SK-N-SH treated with all-trans-retinoic acid at 6 μM for 48 hours (cell line): ENCODE measurements at regions not wholly inside any gene's neighbourhood (a gene's known extent, or its start where the extent isn't known, plus 50 kb on each side); places are given as distances from the start of the nearest gene placed in this dataset.

Experiments
- ATAC-seq: fragments of 200-7000 bp; cut with Tn5 transposase; 3 replicates; pipeline ENCODE4 v1.9.1; 2020; ENCODE audit warnings: mild to moderate bottlenecking, moderate library complexity
- ARNTL ChIP-seq: fragments of 450-650 bp; formaldehyde crosslinking; IDR thresholded peaks from 2 replicates; pipeline ENCODE4 v1.5.0; 2020; ENCODE audit warnings: low read depth, mild to moderate bottlenecking, moderate library complexity, borderline replicate concordance
- BACH2 ChIP-seq: fragments of 250-450 bp; sonication (Bioruptor Pico); IDR thresholded peaks from 2 replicates; pipeline ENCODE4 v1.9.0; 2021; ENCODE audit warnings: mild to moderate bottlenecking, borderline replicate concordance
- CREB5 ChIP-seq: fragments of 250-450 bp; sonication (Bioruptor Pico); IDR thresholded peaks from 2 replicates; pipeline ENCODE4 v1.5.1; 2020; ENCODE audit warnings: low read depth, mild to moderate bottlenecking, moderate library complexity
- CSDC2 ChIP-seq: fragments of 250-450 bp; sonication (Bioruptor Pico); IDR thresholded peaks from 2 replicates; pipeline ENCODE4 v1.5.0; 2020; ENCODE audit warnings: mild to moderate bottlenecking, moderate library complexity
- ESRRG ChIP-seq: fragments of 250-450 bp; sonication (Bioruptor Pico); IDR thresholded peaks from 2 replicates; pipeline ENCODE4 v1.6.1; 2021; ENCODE audit warnings: mild to moderate bottlenecking
- GLIS3 ChIP-seq: fragments of 250-450 bp; sonication (Bioruptor Pico); IDR thresholded peaks from 2 replicates; pipeline ENCODE4 v1.5.0; 2020; ENCODE audit warnings: mild to moderate bottlenecking, moderate library complexity
- ISL1 ChIP-seq: fragments of 250-450 bp; sonication (Bioruptor Pico); IDR thresholded peaks from 2 replicates; pipeline ENCODE4 v2.1.2; 2022; ENCODE audit warnings: mild to moderate bottlenecking, moderate library complexity
- OSR1 ChIP-seq: fragments of 250-450 bp; sonication (Bioruptor Pico); IDR thresholded peaks from 2 replicates; pipeline ENCODE4 v1.8.0; 2022; ENCODE audit warnings: moderate library complexity, mild to moderate bottlenecking, inconsistent platforms
- PATZ1 ChIP-seq: fragments of 250-450 bp; sonication (Bioruptor Pico); IDR thresholded peaks from 2 replicates; pipeline ENCODE4 v1.8.0; 2020; ENCODE audit warnings: mild to moderate bottlenecking, moderate library complexity, borderline replicate concordance
- PPARA ChIP-seq: fragments of 250-450 bp; sonication (Bioruptor Pico); IDR thresholded peaks from 2 replicates; pipeline ENCODE4 v1.5.0; 2020; ENCODE audit warnings: mild to moderate bottlenecking, borderline replicate concordance
- RARB ChIP-seq: fragments of 250-450 bp; sonication (Bioruptor Pico); IDR thresholded peaks from 2 replicates; pipeline ENCODE4 v1.8.0; 2021; ENCODE audit warnings: mild to moderate bottlenecking, moderate library complexity
- SNAI2 ChIP-seq: fragments of 250-450 bp; sonication (Bioruptor Pico); IDR thresholded peaks from 2 replicates; pipeline ENCODE4 v1.5.0; 2020; ENCODE audit warnings: mild to moderate bottlenecking, moderate library complexity
- TCF4 ChIP-seq: fragments of 250-450 bp; sonication (Bioruptor Pico); IDR thresholded peaks from 2 replicates; pipeline ENCODE4 v1.8.0; 2021; ENCODE audit warnings: mild to moderate bottlenecking, moderate library complexity, borderline replicate concordance
- TOX ChIP-seq: fragments of 250-450 bp; sonication (Bioruptor Pico); IDR thresholded peaks from 2 replicates; pipeline ENCODE4 v1.8.0; 2021; ENCODE audit warnings: mild to moderate bottlenecking, moderate library complexity, borderline replicate concordance
- ZC3H10 ChIP-seq: fragments of 250-450 bp; sonication (Bioruptor Pico); IDR thresholded peaks from 2 replicates; pipeline ENCODE4 v1.5.1; 2021; ENCODE audit warnings: mild to moderate bottlenecking, moderate library complexity
- ZFP3 ChIP-seq: fragments of 250-450 bp; sonication (Bioruptor Pico); IDR thresholded peaks from 2 replicates; pipeline ENCODE4 v1.5.0; 2020; ENCODE audit warnings: mild to moderate bottlenecking, moderate library complexity
- ZFP30 ChIP-seq: fragments of 450-650 bp; formaldehyde crosslinking; IDR thresholded peaks from 2 replicates; pipeline ENCODE4 v1.5.0; 2022; ENCODE audit warnings: mild to moderate bottlenecking, moderate library complexity
- ZNF70 ChIP-seq: fragments of 450-650 bp; formaldehyde crosslinking; IDR thresholded peaks from 2 replicates; pipeline ENCODE4 v1.5.0; 2020; ENCODE audit warnings: mild to moderate bottlenecking, moderate library complexity
- ZNF8 ChIP-seq: fragments of 450-650 bp; formaldehyde crosslinking; IDR thresholded peaks from 2 replicates; pipeline ENCODE4 v1.5.0; 2020; ENCODE audit warnings: mild to moderate bottlenecking, moderate library complexity
- TF ChIP-seq, protein P1 (sequence below): fragments of 250-450 bp; sonication (Bioruptor Pico); IDR thresholded peaks from 2 replicates; pipeline ENCODE4 v1.5.1; 2021; ENCODE audit warnings: mild to moderate bottlenecking, moderate library complexity
- TF ChIP-seq, protein P2 (sequence below): fragments of 250-450 bp; sonication (Bioruptor Pico); IDR thresholded peaks from 2 replicates; pipeline ENCODE4 v1.8.0; 2021; ENCODE audit warnings: low read depth, mild to moderate bottlenecking, moderate library complexity, borderline replicate concordance
- TF ChIP-seq, protein P3 (sequence below): fragments of 250-450 bp; sonication (Bioruptor Pico); IDR thresholded peaks from 2 replicates; pipeline ENCODE4 v1.5.0; 2020; ENCODE audit warnings: mild to moderate bottlenecking, moderate library complexity

GRCh38 chr16:62967163-62967562 is 930.9 kb upstream of the CDH8 start:
- ATAC-seq, result no peak
- TF ChIP-seq TOX (CRISPR knock-in tag), result no peak
- TF ChIP-seq ZFP3 (CRISPR knock-in tag), result no peak
- TF ChIP-seq ISL1 (CRISPR knock-in tag), result no peak
- TF ChIP-seq, protein P1, sequence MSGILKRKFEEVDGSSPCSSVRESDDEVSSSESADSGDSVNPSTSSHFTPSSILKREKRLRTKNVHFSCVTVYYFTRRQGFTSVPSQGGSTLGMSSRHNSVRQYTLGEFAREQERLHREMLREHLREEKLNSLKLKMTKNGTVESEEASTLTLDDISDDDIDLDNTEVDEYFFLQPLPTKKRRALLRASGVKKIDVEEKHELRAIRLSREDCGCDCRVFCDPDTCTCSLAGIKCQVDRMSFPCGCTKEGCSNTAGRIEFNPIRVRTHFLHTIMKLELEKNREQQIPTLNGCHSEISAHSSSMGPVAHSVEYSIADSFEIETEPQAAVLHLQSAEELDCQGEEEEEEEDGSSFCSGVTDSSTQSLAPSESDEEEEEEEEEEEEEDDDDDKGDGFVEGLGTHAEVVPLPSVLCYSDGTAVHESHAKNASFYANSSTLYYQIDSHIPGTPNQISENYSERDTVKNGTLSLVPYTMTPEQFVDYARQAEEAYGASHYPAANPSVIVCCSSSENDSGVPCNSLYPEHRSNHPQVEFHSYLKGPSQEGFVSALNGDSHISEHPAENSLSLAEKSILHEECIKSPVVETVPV (CRISPR knock-in tag), result no peak
- no peak for TF ChIP-seq PPARA
- TF ChIP-seq ZNF70 (CRISPR knock-in tag), result no peak
- TF ChIP-seq GLIS3 (CRISPR knock-in tag), result no peak
- TF ChIP-seq ARNTL (CRISPR knock-in tag), result no peak
- no peak for TF ChIP-seq BACH2 (CRISPR knock-in tag)
- no peak for TF ChIP-seq CREB5 (CRISPR knock-in tag)
- TF ChIP-seq ZNF8 (CRISPR knock-in tag), result no peak
- no peak for TF ChIP-seq CSDC2
- no peak for TF ChIP-seq ZFP30 (CRISPR knock-in tag)
- TF ChIP-seq, protein P2, sequence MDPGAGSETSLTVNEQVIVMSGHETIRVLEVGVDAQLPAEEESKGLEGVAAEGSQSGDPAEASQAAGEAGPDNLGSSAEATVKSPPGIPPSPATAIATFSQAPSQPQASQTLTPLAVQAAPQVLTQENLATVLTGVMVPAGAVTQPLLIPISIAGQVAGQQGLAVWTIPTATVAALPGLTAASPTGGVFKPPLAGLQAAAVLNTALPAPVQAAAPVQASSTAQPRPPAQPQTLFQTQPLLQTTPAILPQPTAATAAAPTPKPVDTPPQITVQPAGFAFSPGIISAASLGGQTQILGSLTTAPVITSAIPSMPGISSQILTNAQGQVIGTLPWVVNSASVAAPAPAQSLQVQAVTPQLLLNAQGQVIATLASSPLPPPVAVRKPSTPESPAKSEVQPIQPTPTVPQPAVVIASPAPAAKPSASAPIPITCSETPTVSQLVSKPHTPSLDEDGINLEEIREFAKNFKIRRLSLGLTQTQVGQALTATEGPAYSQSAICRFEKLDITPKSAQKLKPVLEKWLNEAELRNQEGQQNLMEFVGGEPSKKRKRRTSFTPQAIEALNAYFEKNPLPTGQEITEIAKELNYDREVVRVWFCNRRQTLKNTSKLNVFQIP (CRISPR knock-in tag), result no peak
- TF ChIP-seq, protein P3, sequence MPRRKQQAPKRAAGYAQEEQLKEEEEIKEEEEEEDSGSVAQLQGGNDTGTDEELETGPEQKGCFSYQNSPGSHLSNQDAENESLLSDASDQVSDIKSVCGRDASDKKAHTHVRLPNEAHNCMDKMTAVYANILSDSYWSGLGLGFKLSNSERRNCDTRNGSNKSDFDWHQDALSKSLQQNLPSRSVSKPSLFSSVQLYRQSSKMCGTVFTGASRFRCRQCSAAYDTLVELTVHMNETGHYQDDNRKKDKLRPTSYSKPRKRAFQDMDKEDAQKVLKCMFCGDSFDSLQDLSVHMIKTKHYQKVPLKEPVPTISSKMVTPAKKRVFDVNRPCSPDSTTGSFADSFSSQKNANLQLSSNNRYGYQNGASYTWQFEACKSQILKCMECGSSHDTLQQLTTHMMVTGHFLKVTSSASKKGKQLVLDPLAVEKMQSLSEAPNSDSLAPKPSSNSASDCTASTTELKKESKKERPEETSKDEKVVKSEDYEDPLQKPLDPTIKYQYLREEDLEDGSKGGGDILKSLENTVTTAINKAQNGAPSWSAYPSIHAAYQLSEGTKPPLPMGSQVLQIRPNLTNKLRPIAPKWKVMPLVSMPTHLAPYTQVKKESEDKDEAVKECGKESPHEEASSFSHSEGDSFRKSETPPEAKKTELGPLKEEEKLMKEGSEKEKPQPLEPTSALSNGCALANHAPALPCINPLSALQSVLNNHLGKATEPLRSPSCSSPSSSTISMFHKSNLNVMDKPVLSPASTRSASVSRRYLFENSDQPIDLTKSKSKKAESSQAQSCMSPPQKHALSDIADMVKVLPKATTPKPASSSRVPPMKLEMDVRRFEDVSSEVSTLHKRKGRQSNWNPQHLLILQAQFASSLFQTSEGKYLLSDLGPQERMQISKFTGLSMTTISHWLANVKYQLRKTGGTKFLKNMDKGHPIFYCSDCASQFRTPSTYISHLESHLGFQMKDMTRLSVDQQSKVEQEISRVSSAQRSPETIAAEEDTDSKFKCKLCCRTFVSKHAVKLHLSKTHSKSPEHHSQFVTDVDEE, result no peak
- no peak for TF ChIP-seq ZC3H10 (CRISPR knock-in tag)
- no peak for TF ChIP-seq SNAI2 (CRISPR knock-in tag)

DNA sequence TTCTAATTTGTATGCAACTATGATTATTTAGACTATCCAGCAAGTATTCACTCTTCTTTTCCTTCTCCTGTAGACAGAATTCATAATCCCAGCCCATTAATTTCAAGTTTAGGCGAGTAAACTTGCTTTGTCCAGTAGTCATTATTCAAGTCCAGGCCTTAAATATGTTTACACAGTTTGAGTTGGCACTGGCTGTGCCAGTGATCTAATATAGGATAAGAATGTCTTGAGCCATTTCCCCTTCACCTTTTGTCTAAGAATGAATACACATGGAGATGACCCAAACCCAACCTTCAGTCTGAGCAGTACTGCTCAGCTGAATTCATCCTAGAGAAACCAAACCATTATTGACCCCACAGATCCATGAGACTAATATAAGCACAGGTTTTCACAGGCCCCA is 930.4 kb upstream of the CDH8 start:
- TF ChIP-seq ARNTL (CRISPR knock-in tag), result no peak
- no peak for TF ChIP-seq GLIS3 (CRISPR knock-in tag)
- no peak for ATAC-seq

DNA sequence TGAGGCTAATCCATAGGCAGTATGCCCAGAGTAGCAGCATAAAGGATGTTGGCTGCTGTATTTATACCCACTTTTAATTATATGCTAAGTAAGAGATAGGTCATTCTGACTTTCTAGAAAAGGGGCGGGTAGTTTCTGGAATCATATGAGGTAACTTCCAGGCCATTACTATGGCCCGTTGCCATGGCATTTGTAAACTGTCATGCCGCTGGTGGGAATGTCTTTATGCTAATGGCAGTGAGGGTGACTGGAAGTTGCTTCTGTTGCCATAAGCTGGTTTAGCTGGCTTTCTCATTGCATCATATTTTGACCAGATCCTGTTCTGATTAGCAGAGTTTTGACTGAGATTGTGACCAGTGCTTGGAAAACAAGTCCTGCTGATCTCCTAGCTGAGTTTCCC is 929.6 kb upstream of the CDH8 start:
- no peak for ATAC-seq
- TF ChIP-seq ARNTL (CRISPR knock-in tag) (no peak), ESRRG (CRISPR knock-in tag) (no peak), SNAI2 (CRISPR knock-in tag) (no peak), TCF4 (no peak), ZNF70 (CRISPR knock-in tag) (no peak), ZFP30 (CRISPR knock-in tag) (no peak), CSDC2 (no peak), GLIS3 (CRISPR knock-in tag) (no peak), ZFP3 (CRISPR knock-in tag) (no peak), PATZ1 (CRISPR knock-in tag) (no peak), ZC3H10 (CRISPR knock-in tag) (no peak), OSR1 (no peak), TOX (CRISPR knock-in tag) (no peak), RARB (CRISPR knock-in tag) (no peak), CREB5 (CRISPR knock-in tag) (no peak), PPARA (no peak), BACH2 (CRISPR knock-in tag) (no peak)
- TF ChIP-seq, protein P3, result no peak
- TF ChIP-seq, protein P2 (CRISPR knock-in tag), result no peak
